ENCODE measurements at regions not wholly inside any gene's neighbourhood (a gene's known extent, or its start where the extent isn't known, plus 50 kb on each side); places are given as distances from the start of the nearest gene placed in this dataset.

- TF ChIP-seq, protein P1, sequence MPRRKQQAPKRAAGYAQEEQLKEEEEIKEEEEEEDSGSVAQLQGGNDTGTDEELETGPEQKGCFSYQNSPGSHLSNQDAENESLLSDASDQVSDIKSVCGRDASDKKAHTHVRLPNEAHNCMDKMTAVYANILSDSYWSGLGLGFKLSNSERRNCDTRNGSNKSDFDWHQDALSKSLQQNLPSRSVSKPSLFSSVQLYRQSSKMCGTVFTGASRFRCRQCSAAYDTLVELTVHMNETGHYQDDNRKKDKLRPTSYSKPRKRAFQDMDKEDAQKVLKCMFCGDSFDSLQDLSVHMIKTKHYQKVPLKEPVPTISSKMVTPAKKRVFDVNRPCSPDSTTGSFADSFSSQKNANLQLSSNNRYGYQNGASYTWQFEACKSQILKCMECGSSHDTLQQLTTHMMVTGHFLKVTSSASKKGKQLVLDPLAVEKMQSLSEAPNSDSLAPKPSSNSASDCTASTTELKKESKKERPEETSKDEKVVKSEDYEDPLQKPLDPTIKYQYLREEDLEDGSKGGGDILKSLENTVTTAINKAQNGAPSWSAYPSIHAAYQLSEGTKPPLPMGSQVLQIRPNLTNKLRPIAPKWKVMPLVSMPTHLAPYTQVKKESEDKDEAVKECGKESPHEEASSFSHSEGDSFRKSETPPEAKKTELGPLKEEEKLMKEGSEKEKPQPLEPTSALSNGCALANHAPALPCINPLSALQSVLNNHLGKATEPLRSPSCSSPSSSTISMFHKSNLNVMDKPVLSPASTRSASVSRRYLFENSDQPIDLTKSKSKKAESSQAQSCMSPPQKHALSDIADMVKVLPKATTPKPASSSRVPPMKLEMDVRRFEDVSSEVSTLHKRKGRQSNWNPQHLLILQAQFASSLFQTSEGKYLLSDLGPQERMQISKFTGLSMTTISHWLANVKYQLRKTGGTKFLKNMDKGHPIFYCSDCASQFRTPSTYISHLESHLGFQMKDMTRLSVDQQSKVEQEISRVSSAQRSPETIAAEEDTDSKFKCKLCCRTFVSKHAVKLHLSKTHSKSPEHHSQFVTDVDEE (CRISPR knock-in tag; IDR thresholded peaks at IDR 0.05) = no peak
- TF ChIP-seq CSRNP3 (CRISPR knock-in tag; IDR thresholded peaks at IDR 0.05) (no peak), ISL1 (CRISPR knock-in tag; IDR thresholded peaks at IDR 0.05) (no peak), GLIS3 (CRISPR knock-in tag; IDR thresholded peaks at IDR 0.05) (no peak)
Observed at GRCh38 chr7:110375068-110375467, 715.9 kb upstream of the LRRN3 start (continued).

DNA sequence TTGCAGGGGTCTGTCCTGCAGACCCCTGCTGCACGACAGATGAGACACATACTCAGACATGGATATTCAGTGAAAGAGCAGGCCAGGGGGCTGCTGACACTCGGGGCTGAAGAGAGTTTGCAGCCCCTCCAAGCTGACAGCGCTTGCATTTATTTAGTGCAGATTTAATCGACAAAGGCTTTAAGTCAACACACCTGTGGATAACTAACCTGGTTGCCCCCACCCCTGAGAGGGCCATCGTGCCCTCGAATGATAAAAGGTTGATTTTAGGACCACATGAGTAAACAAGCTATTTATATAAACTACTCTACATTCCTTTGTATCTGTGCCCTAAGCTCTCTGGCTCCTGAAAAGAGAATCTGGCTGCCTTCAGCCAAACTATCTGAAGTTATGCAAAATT is 708.2 kb upstream of the LRRN3 start:
- TF ChIP-seq SNAI2 (CRISPR knock-in tag; IDR thresholded peaks at IDR 0.05) = no peak
- no peak for TF ChIP-seq ZC3H10 (CRISPR knock-in tag; IDR thresholded peaks at IDR 0.05)
- no peak for TF ChIP-seq PPARA (CRISPR knock-in tag; IDR thresholded peaks at IDR 0.05; ENCODE audit: borderline replicate concordance)
- no peak for TF ChIP-seq ZNF8 (CRISPR knock-in tag; IDR thresholded peaks at IDR 0.05)
- no peak for TF ChIP-seq TOX (CRISPR knock-in tag; IDR thresholded peaks at IDR 0.05; ENCODE audit: borderline replicate concordance)
- no peak for TF ChIP-seq ISL1 (CRISPR knock-in tag; IDR thresholded peaks at IDR 0.05)
- no peak for TF ChIP-seq TCF4 (CRISPR knock-in tag; IDR thresholded peaks at IDR 0.05; ENCODE audit: borderline replicate concordance)
- no peak for ATAC-seq

- no peak for ATAC-seq
- no peak for TF ChIP-seq TCF4 (CRISPR knock-in tag; IDR thresholded peaks at IDR 0.05; ENCODE audit: borderline replicate concordance)
- TF ChIP-seq ISL1 (CRISPR knock-in tag; IDR thresholded peaks at IDR 0.05) = no peak
- TF ChIP-seq CSDC2 (CRISPR knock-in tag; IDR thresholded peaks at IDR 0.05) = no peak
- no peak for TF ChIP-seq ZFP3 (CRISPR knock-in tag; IDR thresholded peaks at IDR 0.05)
- no peak for TF ChIP-seq POU6F1 (CRISPR knock-in tag; IDR thresholded peaks at IDR 0.05; ENCODE audit: borderline replicate concordance, low read depth)
- no peak for TF ChIP-seq ARNTL (CRISPR knock-in tag; IDR thresholded peaks at IDR 0.05; ENCODE audit: borderline replicate concordance, low read depth)
- no peak for TF ChIP-seq ZFP30 (CRISPR knock-in tag; IDR thresholded peaks at IDR 0.05)
- TF ChIP-seq PPARA (CRISPR knock-in tag; IDR thresholded peaks at IDR 0.05; ENCODE audit: borderline replicate concordance) = no peak
- TF ChIP-seq ESRRG (CRISPR knock-in tag; IDR thresholded peaks at IDR 0.05) = no peak
- TF ChIP-seq ZNF565 (CRISPR knock-in tag; conservative IDR thresholded peaks at IDR 0.05; ENCODE audit: low read depth) = no peak
- no peak for TF ChIP-seq ZNF8 (CRISPR knock-in tag; IDR thresholded peaks at IDR 0.05)
- TF ChIP-seq ZNF70 (CRISPR knock-in tag; IDR thresholded peaks at IDR 0.05) = no peak
- TF ChIP-seq, protein P1 (CRISPR knock-in tag; IDR thresholded peaks at IDR 0.05) = no peak
- TF ChIP-seq ZC3H10 (CRISPR knock-in tag; IDR thresholded peaks at IDR 0.05) = no peak
- no peak for TF ChIP-seq GLIS3 (CRISPR knock-in tag; IDR thresholded peaks at IDR 0.05)
- TF ChIP-seq OSR1 (CRISPR knock-in tag; IDR thresholded peaks at IDR 0.05) = no peak
- no peak for TF ChIP-seq TOX (CRISPR knock-in tag; IDR thresholded peaks at IDR 0.05; ENCODE audit: borderline replicate concordance)
- no peak for TF ChIP-seq CSRNP3 (CRISPR knock-in tag; IDR thresholded peaks at IDR 0.05)
- TF ChIP-seq RARB (CRISPR knock-in tag; IDR thresholded peaks at IDR 0.05) = no peak
Observed at GRCh38 chr7:110386006-110386405, 704.9 kb upstream of the LRRN3 start.

All from SK-N-SH treated with all-trans-retinoic acid at 6 μM for 48 hours (cell line).